GM19239 (cell line): ENCODE measurements at regions not wholly inside any gene's neighbourhood (a gene's known extent, or its start where the extent isn't known, plus 50 kb on each side); places are given as distances from the start of the nearest gene placed in this dataset.

Experiments
- DNase-seq: peaks from one replicate; pipeline ENCODE4 v3.0.0; 2011; ENCODE audit warnings: low spot score; ENCODE audit not compliant: insufficient read length
- FAIRE-seq: peaks from 2 replicates; lab custom pipeline; 2011; peaks lifted over from hg19 to GRCh38; lab: Jason Lieb, UNC

DNA sequence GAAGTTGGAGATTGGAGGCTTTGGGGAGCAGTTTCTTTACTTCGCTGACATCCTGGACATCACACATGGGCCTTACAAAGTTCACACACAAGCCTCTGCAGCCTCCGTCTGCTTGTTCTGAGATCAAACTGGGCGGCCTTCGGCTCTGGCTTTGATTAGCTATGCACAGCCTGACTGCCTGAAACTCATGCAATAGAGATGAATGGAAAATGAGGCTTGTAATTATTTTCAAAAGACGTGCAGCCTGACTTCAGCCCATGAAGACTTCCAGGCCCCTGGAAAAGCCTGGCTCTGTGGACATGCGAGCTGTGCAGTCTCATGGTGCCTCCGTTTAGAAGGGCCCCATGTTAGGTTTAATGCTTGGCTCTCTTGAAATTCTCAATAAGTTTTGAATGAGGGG lies 480.5 kb upstream of the SULF2 start:
- DNase-seq (no peak), FAIRE-seq (no peak)

DNA sequence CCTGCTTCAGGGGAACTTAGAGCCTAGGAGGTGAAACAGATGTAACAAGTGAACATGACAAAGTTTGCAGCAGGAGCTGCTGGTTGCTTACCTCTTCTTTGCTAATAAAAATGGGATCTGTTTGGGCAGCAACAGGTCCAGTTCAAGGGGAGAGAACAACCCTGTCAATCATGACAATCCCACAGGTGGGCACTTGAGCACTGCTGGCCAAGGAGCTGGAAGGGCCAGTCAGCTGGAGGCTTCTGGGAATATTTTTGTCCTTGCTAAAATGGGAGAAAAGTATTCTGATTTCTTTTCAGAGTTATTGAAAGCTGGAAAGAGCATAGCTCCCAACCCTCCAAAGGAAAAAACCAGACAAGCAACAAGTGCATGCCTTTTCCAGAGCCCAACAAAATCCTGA lies 477.7 kb upstream of the SULF2 start:
- FAIRE-seq (no peak), DNase-seq (no peak)

DNA sequence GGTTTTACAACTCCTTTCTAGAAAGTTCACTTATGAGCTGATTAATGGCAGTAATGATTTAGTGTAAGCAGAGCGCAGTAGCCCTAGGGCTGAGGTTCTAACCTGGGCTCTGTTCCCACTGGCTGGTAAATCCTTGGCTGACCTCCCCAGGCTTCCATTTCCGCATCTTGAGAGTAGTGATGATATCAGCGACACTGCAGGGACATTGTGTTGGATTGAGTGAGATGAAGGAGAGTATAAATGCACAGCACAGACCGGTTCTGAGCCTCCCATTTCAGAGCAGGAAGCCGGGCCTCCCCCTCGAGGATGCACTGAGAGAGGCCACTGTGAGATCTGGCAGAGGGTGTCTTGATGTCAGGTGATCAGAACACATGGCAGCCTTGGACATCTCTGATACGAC lies 477.2 kb upstream of the SULF2 start:
- no peak for FAIRE-seq
- DNase-seq = no peak

DNA sequence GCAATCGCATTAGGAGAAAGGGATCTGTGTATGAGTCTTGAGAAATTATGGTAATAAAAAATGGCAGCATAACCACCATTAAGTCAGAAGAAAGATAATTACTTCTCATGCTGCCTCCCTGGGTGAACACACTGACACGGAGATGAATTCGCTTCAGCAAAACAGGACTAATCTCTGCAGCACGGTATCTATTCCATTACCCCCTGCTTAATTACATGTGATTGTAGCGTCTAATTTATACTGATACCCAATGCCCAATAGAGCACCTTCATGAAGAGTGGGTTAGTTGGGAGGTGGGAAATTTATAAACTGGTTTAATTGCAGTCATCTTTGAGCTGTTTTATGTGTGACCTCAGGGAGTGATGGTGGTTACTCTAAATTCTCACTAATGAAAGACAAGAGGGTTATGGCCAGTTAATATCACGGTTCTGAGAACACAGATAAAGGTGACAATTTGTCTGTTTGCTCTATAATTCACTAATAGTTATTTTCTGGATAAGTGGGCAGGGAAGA lies 476.2 kb upstream of the SULF2 start:
- DNase-seq (no peak), FAIRE-seq (no peak)

DNA sequence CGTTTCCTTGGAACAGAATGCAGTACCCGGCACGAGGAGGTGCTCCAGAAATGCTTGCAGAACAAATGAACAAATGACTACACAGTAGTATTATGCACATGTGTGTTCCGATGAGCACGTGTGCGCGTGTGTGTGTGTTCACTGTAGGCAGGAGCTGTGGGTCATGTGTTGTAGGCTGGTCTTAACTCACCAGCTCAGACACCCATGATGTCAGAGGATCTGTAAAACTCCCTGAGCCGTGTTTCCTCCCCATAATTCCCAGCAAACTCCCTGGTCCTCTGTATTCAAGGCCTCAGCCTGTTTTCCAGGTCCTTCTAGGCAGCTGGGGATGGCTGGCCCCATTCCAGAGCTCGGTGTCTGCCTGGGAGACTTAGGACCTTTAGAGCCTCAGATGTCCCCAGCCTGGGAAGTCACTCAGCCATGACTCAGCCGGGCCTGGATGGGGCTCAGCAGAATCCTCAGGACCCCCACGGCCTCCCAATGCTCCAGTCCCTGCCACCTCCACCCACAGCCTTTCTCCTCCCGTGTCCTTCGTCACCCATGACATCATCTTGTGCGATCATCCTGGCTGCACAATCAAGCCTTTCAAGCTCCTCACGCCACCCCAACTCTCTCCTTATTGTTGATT lies 475.0 kb upstream of the SULF2 start:
- FAIRE-seq (no peak), DNase-seq (no peak)

DNA sequence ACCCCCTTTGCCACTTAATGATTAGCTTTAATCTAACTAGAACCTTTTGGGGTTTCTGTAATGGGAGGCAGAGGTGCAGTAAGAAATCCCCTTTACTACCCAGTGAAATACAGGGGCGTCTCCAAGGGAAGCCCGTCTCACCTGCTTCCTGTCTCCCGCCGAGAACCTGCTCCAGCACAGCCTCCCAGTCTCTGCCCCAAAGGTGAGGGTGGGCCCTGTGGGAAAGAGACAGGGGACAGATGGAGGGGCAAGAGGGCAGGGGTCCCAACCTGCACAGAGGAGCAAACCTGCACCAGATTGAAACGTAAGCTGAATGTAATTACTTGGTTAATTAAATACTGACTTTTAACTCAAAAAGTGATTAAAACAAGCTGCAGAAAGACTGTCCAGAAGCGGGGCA lies 474.2 kb upstream of the SULF2 start:
- DNase-seq (no peak), FAIRE-seq (no peak)

DNA sequence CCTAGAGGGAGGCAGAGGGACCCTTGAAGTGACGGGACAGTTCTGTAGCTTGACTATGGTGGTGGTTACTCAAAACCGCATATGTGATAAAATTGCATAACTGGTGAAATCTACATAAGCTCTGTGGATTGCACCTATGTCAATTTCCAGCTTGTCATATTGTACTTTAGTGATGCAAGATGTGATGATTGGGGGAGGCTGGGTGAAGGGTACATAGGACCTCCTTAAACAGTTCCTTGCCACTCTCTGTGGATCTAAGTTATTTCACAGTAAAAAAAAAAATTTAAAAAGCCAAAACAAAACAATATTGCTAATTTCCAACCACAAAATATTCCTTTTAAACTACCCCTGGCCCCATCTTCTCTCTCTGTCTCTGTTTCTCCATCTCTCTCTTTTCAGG lies 472.6 kb upstream of the SULF2 start:
- DNase-seq (no peak), FAIRE-seq (no peak)

DNA sequence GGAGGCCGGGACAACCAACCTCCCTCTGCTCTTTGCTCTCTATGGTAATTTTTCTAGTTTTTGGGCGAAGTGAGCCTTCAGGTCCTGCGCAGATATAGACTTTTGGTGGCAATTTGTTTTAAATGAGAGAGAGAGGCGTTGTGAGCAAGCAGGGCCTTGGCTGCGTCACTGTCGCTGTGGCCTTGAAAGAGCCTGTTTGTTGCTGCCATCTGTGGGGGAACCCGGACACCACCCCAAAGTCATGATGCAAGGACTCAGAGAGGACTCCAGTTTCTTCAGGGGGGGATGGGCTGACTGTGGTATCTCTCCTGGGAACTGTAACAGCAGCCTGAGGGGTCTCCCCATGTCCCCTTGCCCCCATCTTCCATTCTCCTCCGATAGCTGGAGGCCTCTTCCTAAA lies 462.7 kb upstream of the SULF2 start:
- FAIRE-seq = no peak
- DNase-seq = no peak

DNA sequence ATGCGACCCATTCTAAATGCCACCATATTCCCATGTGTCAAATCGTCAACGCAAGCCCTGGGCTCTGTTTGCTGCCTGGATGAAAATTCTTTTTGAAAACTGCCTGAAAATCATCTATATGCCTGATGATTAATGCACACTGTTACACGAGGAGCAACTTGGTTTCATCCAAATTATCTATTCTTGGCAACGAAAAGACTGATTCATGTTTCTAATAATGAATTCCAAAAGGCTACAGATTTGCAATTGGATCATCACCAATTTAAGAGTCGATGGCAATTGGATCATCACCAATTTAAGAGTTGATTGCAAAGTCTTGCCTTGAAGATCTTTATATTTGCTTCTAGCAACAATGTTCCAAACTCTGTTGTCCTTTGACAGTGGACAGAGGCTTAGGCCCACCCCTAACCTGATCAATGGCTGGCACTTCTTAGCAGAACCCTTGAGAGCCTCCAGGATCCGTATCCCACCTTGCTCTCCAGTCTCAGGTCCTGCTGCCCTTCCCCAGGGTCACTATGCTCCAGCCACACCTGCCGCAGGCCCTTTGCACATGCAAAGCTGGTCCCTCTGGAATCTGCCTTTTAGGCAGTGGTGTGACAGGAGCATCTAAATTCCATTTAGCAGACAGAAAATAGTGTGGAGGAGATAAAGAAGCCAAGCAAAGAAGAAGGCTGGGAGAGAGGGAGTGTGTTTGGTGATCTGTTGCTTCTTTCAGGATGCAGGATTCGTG lies 460.9 kb upstream of the SULF2 start:
- no peak for DNase-seq
- FAIRE-seq = no peak

DNA sequence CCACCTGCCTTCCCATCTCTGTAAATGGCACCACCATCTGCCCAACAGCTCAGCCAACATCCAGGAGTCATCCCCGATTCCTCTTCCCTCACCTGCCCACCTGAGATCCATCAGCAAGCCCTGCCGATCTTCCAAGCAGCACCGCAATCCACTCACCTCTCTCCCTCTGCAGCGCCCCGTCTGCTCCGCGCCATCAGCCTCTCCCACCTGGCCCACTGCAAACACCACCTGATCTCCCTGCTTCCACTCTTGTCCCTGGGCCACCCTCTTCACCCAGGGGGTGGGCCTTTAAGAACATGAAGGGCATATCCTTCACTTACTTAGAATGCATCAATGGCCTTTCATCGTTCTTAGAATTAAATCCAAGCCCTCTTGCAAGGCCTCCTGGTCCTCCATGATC lies 457.3 kb upstream of the SULF2 start:
- FAIRE-seq = no peak

DNA sequence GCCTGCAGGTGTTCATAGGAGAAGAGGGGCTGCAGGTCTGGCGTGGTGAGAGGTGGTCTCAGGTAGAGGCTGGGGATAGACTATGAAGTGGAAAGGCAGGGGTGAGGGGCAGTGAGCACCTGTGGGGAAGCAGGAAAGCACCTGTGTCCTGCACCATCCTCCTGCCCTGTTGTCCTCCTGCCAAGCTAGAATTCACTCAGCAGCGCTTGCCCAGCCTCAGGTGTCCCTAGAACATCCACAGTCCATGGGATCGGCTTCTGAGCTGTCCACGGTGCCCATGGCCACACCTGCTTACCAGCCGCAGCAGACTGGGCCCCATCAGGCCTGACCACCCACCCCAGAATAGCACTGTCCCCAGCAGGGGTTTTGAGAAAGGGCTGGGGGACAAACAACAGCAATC lies 456.2 kb upstream of the SULF2 start:
- no peak for FAIRE-seq
- no peak for DNase-seq

More for the DNA sequence above, 457.3 kb upstream of the SULF2 start:
- DNase-seq = no peak

DNA sequence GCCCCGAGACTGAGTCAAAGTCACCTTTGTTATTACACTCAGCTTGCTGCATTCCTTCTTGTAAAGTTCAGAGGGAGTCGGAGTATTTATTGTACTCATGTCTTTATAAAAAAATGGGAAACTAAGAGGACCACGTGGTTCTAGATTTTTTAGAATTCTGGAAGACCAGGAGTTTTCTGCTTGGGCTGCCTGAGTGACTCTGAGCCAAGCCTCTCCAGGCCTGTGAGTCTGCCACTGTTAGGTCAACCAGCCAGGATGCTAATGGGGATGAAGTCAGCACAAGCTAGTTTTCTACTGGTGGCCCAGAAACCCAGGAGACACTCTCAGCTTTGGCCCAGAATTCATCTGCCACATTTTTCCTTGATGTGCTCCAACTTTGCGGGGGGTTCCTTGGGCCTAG lies 453.5 kb upstream of the SULF2 start:
- DNase-seq (no peak), FAIRE-seq (no peak)

DNA sequence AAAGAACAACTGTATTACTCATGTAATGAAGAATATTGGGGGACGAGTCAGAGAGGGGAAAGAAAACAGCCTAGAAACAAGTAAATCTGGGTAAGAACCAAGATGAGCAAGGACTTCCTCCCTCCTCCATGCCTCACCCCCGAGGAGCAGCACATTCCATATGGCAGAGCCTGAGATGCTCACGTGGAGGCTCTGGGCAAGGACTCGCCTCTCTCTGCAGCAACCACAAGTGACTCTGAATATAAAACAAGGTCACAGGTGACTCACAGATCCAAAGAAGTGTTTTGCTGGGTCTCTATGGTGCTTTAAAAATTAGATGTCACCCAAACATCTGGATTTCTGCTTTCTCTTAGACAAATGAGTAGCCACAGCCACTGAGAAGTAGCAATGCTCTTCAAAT lies 453.0 kb upstream of the SULF2 start:
- DNase-seq (no peak), FAIRE-seq (no peak)

DNA sequence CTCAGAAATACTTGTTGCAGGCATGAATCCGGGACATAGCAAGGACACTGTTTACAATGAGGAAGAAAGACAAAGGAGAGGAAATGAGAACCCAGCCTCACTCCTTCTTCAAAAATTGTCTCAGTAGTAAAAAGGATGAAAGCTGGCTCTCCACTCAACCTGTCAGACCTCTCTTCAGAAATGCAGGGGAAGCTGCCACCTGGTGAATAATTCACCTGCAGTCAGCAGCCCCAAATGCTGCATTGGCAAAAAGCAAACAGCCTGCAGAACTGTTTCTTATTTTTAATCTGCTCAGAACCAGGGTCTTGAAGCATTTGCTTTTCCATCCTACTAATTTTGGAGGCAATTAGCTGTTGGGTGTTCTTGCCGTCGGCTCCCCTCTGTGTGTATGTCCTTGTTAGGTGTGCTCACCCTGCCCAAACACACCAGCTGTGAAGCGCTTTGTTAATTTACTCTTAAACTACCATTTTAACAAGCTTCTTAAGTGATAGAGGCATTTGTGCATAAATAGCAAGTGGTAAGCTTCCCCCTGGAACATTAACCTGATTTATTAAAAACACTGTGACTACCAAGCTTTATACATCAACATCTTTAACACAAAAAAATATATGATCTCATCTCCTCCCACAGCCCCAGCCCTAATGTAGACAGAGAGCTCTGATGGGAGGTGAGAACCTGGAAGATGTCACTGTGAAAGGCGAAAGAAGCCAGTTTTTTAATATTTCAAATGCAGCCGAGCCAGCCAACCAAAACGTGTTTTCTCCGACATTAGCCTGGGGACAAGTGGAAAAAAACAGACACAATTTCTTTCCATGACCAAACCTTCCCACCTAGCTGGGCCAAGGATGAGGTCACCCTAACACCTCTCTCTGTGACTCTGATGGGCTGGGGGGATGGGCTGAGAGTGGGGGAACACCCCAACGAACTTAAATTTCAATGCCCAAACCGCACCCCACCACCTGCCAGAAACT lies 451.0 kb upstream of the SULF2 start:
- no peak for FAIRE-seq
- no peak for DNase-seq

DNA sequence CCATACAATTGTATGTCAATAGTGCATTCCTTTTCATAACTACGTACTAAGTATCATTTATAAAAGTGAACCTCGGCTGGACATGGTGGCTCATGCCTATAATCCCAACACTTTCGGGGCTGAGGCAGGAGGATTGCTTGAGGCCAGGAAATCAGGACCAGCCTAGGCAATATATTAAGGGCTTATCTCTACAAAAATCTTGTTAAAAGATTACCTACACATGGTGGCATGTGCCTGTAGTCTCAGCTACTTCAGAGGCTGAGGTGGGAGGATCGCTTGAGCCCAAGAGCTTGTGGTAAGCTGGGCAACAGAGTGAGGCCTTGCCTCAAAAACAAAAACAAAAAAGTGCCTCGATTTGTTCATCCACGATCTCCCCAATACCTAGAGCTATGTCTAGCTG lies 449.7 kb upstream of the SULF2 start:
- FAIRE-seq = no peak
- no peak for DNase-seq

DNA sequence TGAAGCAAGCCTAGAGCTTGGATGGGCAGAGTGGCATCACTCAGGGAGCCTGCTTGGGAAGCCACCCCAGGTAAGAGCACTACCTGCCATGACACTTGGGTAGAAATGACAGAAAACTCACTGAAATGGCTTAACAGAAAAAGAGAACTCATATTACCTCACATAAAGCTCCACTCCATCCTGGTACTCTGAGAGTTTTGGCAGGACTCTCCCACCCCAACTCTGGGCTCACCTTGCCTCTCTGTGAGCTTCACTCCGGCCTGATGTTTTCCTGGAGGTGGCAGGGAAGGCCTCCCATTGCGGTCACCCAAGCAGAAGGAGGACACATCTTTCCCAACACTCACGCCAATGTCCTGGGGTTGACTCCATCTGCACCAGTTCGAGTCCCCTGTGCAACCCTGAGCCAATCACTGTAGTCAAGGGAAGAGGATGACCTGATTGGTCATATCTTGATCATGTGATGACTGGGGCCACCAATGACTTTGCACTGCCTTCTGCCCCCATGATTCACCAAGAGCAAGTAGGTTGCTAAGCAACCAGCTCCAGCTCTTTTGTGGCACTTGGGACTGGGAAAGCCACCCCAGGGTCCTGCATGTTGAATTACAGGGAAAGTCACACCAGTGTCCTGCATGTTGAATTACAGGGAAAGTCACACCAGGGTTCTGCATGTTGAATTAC lies 446.1 kb upstream of the SULF2 start:
- no peak for DNase-seq
- FAIRE-seq = no peak

DNA sequence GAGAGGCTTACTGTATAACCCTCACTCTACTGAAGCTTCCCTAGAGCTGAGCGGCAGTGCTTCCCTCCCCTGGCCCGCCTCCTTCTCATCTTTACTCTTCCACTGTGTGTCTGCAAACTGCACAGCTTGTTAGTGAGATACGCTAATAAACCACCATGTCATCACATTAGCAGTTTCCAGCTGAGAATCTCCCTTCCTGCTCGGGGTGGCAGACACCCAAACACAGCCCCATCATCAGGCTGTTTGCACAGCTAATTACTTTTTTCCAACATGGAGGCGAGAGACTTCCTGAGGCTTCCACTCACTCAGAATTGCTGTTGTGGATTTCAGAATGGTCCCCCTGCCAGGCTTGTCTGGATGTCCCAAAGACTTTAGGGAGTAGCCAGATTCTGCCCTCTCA lies 444.9 kb upstream of the SULF2 start:
- FAIRE-seq (no peak), DNase-seq (no peak)

DNA sequence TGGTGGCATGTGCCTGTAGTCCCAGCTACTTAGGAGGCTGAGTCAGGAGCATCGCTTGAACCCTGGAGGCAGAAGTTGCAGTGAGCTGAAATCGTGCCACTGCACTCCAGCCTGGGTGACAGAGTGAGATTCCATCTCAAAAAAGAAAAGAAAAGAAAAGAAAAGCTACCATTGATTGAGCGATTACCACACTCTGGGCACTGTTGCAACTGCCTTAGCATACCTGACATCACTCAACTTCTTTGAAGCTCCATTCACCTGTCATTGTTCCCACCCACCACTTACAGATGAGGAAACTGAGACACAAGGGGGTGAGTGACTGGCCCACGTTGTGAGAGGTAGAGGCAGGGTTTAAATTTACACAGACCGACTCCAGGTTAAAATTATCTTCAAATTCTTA lies 442.1 kb upstream of the SULF2 start:
- DNase-seq (no peak), FAIRE-seq (no peak)

DNA sequence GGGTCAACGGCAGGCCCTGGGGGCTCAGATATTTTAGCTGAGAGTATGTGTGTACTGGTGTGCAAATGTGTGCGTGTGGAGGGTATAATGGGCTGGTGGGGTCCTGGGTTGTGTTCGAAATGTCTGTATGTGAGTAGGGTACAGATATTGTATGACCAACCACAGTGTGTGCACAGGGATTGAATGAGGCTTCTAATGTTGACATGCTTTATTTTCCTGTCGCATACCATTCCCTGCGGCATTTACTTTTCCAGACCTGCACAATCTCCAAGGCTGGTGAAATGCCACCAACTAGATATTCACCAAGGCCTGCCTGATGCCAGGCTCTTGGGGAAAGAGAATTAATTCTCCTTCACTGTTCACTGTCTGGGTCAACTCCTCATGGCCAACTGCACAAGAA lies 441.4 kb upstream of the SULF2 start:
- no peak for DNase-seq
- FAIRE-seq = no peak

DNA sequence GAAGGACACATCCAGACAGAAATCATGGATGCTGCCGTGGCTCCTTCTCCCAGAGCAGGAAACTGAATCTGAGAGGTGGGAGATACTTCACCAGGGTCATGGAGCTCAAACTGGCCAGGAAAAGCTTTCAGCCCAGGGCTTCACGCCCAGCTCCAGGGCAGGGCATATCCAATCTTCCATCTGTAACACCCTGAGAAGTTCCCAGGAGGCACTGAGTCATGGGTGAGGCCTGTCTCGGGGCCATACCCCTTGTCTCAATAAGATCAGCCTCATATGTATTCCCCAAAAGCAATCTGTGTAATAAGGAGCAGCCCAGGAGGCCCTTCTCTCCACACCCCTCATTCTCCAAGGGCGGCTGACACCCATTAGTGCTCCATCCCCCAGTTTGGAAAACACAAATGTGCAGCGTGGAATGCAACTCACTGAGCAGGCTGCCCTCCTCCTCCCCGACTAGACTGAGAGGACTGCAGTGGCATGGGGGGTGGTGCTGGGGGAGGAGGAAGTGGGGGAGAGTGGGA lies 439.3 kb upstream of the SULF2 start:
- DNase-seq (no peak), FAIRE-seq (no peak)
